CD4-positive, alpha-beta T cell (primary cell): ENCODE measurements at regions not wholly inside any gene's neighbourhood (a gene's known extent, or its start where the extent isn't known, plus 50 kb on each side); places are given as distances from the start of the nearest gene placed in this dataset.

ENCODE experiments used
- ATAC-seq: fragments of 200-7000 bp; cut with Tn5 transposase; one replicate; pipeline ENCODE4 v1.10.0; 2022; ENCODE audit warnings: mild to moderate bottlenecking; ENCODE audit not compliant: poor library complexity
- CTCF ChIA-PET: fragments of 350-600 bp; sonication (Branson Sonifier 250); formaldehyde crosslinking; loops from one replicate; lab custom pipeline; 2021; ENCODE audit warnings: antibody characterized with exemption, inconsistent platforms; lab: Charles Lee
- POLR2A ChIA-PET: fragments of 350-600 bp; sonication (Branson Sonifier 250); formaldehyde crosslinking; loops from one replicate; lab custom pipeline; 2021; ENCODE audit warnings: antibody characterized with exemption, inconsistent platforms; lab: Charles Lee
- DNase-seq, 14 experiments: peaks; one replicate each; pipeline ENCODE4 v3.0.0-alpha.2; 2013 to 2020; ENCODE audit warnings: mixed read lengths in 2 of 14
- H3K27ac ChIP-seq, 2 donors: one replicate each; pipeline versions ENCODE4 v1.5.1 to v1.7.0; 2013; ENCODE audit warnings: low read length in 2 of 2, low read depth in 1 of 2, mild to moderate bottlenecking in 1 of 2
- H3K27me3 ChIP-seq, 2 experiments: 1 replicate in 1 of 2; 2 replicates in 1 of 2; pipeline versions ENCODE4 v1.6.1 to v1.7.0; 2013; ENCODE audit warnings: low read length in 2 of 2, control low read depth in 1 of 2, mild to moderate bottlenecking in 1 of 2, moderate library complexity in 1 of 2; ENCODE audit not compliant: insufficient read depth in 2 of 2, control insufficient read depth in 1 of 2
- H3K36me3 ChIP-seq: one replicate; pipeline ENCODE4 v1.6.1; 2013; ENCODE audit warnings: low read length, control low read depth; ENCODE audit not compliant: insufficient read depth
- H3K4me1 ChIP-seq: one replicate; pipeline ENCODE4 v1.6.1; 2013; ENCODE audit warnings: low read length, control low read depth; ENCODE audit not compliant: insufficient read depth
- H3K4me3 ChIP-seq: one replicate; pipeline ENCODE4 v1.5.1; 2013; ENCODE audit warnings: mild to moderate bottlenecking, low read length, moderate library complexity
- H3K9me3 ChIP-seq, 2 experiments: 1 replicate in 1 of 2; 2 replicates in 1 of 2; pipeline versions ENCODE4 v1.6.1 to v1.7.0; 2013; ENCODE audit warnings: low read length in 2 of 2, mild to moderate bottlenecking in 2 of 2, control low read depth in 1 of 2, moderate library complexity in 1 of 2; ENCODE audit not compliant: control insufficient read depth in 1 of 2, insufficient read depth in 1 of 2
- H3K27ac Mint-ChIP-seq: one replicate; pipeline ENCODE4 v1.8.0; 2020; ENCODE audit warnings: mixed read lengths
- H3K27me3 Mint-ChIP-seq: one replicate; pipeline ENCODE4 v1.8.0; 2021; ENCODE audit warnings: mixed read lengths
- H3K36me3 Mint-ChIP-seq: one replicate; pipeline ENCODE4 v1.8.0; 2021; ENCODE audit warnings: low read depth, mixed read lengths
- H3K4me1 Mint-ChIP-seq: one replicate; pipeline ENCODE4 v1.8.0; 2021; ENCODE audit warnings: low read depth, mixed read lengths
- H3K4me3 Mint-ChIP-seq: one replicate; pipeline ENCODE4 v1.8.0; 2020; ENCODE audit warnings: mild to moderate bottlenecking, mixed read lengths
- H3K9me3 Mint-ChIP-seq: one replicate; pipeline ENCODE4 v1.8.0; 2020; ENCODE audit warnings: mixed read lengths
- CTCF ChIP-seq: fragments of 200-600 bp; IDR thresholded peaks from one replicate; pipeline ENCODE4 v1.8.0; 2022; ENCODE audit warnings: antibody characterized with exemption, mild to moderate bottlenecking
- intact Hi-C, 2 experiments: fragments of 100-400 bp; cut with DNase I in 1 of 2; cut with micrococcal nuclease in 1 of 2; formaldehyde crosslinking; loops; one replicate each; pipeline versions ENCODE4 v1.15.1 to v1.9.0; 2023 to 2025; cut with DNase I, micrococcal nuclease

GRCh38 chr10:107971973-107972372 is 807.5 kb upstream of the SORCS1 start:
- DNase-seq (no peak), ATAC-seq (no peak)
- ChIA-PET POLR2A (no interaction called here), CTCF (no interaction called here)
- Mint-ChIP-seq H3K4me1 (no peaks in the 10 kb centered on the region), H3K36me3 (no peaks in the 10 kb centered on the region), H3K27ac (no peak overlapping the region), H3K9me3 (peaks cover 15% of the 10 kb centered on the region), H3K27me3 (no peaks in the 10 kb centered on the region), H3K4me3 (no peak overlapping the region)
- intact Hi-C loops, result loop anchor here in 1 of 2 experiments (2.0 kb wide), 1 partner anchor 57 kb away; no protein-coding TSS in a partner anchor
- Histone ChIP-seq H3K36me3 (no peaks in the 10 kb centered on the region), H3K27ac (no peak overlapping the region), H3K9me3 (peaks cover 6 to 18% of the 10 kb centered on the region in 2 experiments), H3K27me3 (no peaks in the 10 kb centered on the region), H3K4me3 (no peak overlapping the region), H3K4me1 (no peaks in the 10 kb centered on the region)
- no peak for TF ChIP-seq CTCF

DNA sequence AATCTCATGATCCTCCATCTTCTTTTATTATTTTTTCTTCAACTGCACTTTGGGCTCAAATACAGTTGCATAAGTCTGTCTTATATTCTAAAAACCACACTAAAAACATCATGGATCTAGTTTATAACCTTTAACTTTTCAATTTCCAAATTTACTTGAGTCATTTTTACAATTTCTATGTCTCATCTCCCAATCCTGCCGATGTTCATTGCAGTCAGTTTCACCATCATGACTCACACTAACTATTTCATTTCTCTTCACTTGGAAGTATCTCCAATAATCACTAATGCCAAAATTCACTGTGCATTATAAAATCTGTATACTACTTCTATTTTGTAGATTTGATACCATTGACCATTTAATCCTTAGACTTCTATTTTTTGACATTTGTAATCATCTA is 806.9 kb upstream of the SORCS1 start:
- Histone ChIP-seq H3K9me3 (peaks cover 6 to 18% of the 10 kb centered on the region in 2 experiments), H3K4me3 (no peak overlapping the region), H3K27ac (no peak overlapping the region), H3K27me3 (no peaks in the 10 kb centered on the region), H3K4me1 (no peaks in the 10 kb centered on the region), H3K36me3 (no peaks in the 10 kb centered on the region)
- no peak for ATAC-seq
- no peak overlapping the region for H3K27ac Mint-ChIP-seq
- no peaks in the 10 kb centered on the region for H3K36me3 Mint-ChIP-seq
- no peak for TF ChIP-seq CTCF
- peaks cover 15% of the 10 kb centered on the region for H3K9me3 Mint-ChIP-seq
- H3K27me3 Mint-ChIP-seq, result no peaks in the 10 kb centered on the region
- no peak overlapping the region for H3K4me3 Mint-ChIP-seq
- CTCF ChIA-PET, result no interaction called here
- intact Hi-C loops, result loop anchor here in 1 of 2 experiments (2.0 kb wide), 1 partner anchor 57 kb away; no protein-coding TSS in a partner anchor
- POLR2A ChIA-PET, result no interaction called here
- no peaks in the 10 kb centered on the region for H3K4me1 Mint-ChIP-seq
- DNase-seq, result no peak

DNA sequence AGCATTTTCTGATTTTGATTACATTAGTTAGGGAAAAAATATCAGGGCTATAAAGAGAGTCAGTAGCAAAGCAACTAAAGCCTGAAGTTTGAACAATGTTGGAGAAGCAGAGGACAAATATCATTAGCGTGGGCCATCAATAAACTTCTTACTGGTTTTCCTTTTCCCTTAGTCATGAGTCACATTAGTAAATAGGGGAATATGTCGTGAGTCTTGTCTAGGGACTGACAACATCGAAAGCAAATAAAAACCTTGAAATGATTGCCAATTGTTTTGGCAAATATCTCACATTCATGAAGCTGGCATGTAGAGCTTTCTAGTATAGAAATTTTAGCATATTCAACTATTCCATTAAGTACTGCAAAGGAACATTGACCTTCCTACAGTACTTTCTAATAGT is 806.0 kb upstream of the SORCS1 start:
- Histone ChIP-seq H3K9me3 (peaks cover 6 to 18% of the 10 kb centered on the region in 2 experiments), H3K4me1 (no peaks in the 10 kb centered on the region), H3K27ac (no peak overlapping the region), H3K36me3 (no peaks in the 10 kb centered on the region), H3K4me3 (no peak overlapping the region), H3K27me3 (no peaks in the 10 kb centered on the region)
- TF ChIP-seq CTCF, result no peak
- Mint-ChIP-seq H3K4me1 (no peaks in the 10 kb centered on the region), H3K36me3 (no peaks in the 10 kb centered on the region), H3K9me3 (peaks cover 12% of the 10 kb centered on the region), H3K4me3 (no peak overlapping the region), H3K27ac (no peak overlapping the region), H3K27me3 (no peaks in the 10 kb centered on the region)
- ChIA-PET CTCF (no interaction called here), POLR2A (no interaction called here)
- no peak for DNase-seq
- intact Hi-C loops, result loop anchor here in 1 of 2 experiments (2.0 kb wide), 1 partner anchor 56 kb away; no protein-coding TSS in a partner anchor
- no peak for ATAC-seq
